OCI-LY1 (cell line): ENCODE measurements at regions not wholly inside any gene's neighbourhood (a gene's known extent, or its start where the extent isn't known, plus 50 kb on each side); places are given as distances from the start of the nearest gene placed in this dataset.

Source experiments
- H2AFZ ChIP-seq: fragments of 200-600 bp; sonication (generic), shearing (Covaris generic); 2 replicates; pipeline ENCODE4 v1.6.0; 2014; ENCODE audit warnings: antibody characterized with exemption, mild to moderate bottlenecking, low read length
- H3F3A ChIP-seq: fragments of 200-600 bp; sonication (generic), shearing (Covaris generic); 2 replicates; pipeline ENCODE4 v1.6.0; 2014; ENCODE audit warnings: mild to moderate bottlenecking, antibody characterized with exemption, low read length, moderate library complexity; ENCODE audit not compliant: insufficient read depth
- H3K27ac ChIP-seq: fragments of 200-600 bp; sonication (generic); 2 replicates; pipeline ENCODE4 v1.5.1; 2014; ENCODE audit warnings: low read length, mixed run types, mild to moderate bottlenecking, low read depth; ENCODE audit not compliant: poor library complexity, severe bottlenecking
- H3K27me3 ChIP-seq: fragments of 200-600 bp; sonication (generic); 2 replicates; pipeline ENCODE4 v1.6.0; 2014; ENCODE audit warnings: antibody characterized with exemption, mild to moderate bottlenecking, low read length, moderate library complexity; ENCODE audit not compliant: insufficient read depth
- H3K36me3 ChIP-seq: fragments of 200-600 bp; sonication (generic); 2 replicates; pipeline ENCODE4 v1.6.1; 2014; ENCODE audit warnings: mild to moderate bottlenecking, antibody characterized with exemption, low read length, moderate library complexity, mixed read lengths; ENCODE audit not compliant: insufficient read depth
- H3K4me1 ChIP-seq: fragments of 200-600 bp; sonication (generic); 2 replicates; pipeline ENCODE4 v1.5.1; 2014; ENCODE audit warnings: mild to moderate bottlenecking, low read length, moderate library complexity; ENCODE audit not compliant: insufficient read depth, severe bottlenecking
- H3K4me2 ChIP-seq: fragments of 200-600 bp; sonication (generic), shearing (Covaris generic); 2 replicates; pipeline ENCODE4 v1.6.1; 2014; ENCODE audit warnings: low read length
- H3K4me3 ChIP-seq: fragments of 200-600 bp; sonication (generic); 2 replicates; pipeline ENCODE4 v1.5.1; 2014; ENCODE audit warnings: low read length, low read depth, mild to moderate bottlenecking, mixed read lengths; ENCODE audit not compliant: poor library complexity, severe bottlenecking
- H3K79me2 ChIP-seq: fragments of 200-600 bp; shearing (Covaris generic); 2 replicates; pipeline ENCODE4 v1.6.1; 2016; ENCODE audit warnings: mixed run types, low read length, mixed read lengths; ENCODE audit not compliant: insufficient read depth
- H3K9ac ChIP-seq: fragments of 200-600 bp; sonication (generic), shearing (Covaris generic); 2 replicates; pipeline ENCODE4 v1.6.1; 2014; ENCODE audit warnings: mild to moderate bottlenecking, low read length, mixed read lengths
- H3K9me2 ChIP-seq: fragments of 200-600 bp; sonication (generic), shearing (Covaris generic); 2 replicates; pipeline ENCODE4 v1.6.1; 2014; ENCODE audit warnings: low read depth, mild to moderate bottlenecking, low read length, mixed read lengths
- H3K9me3 ChIP-seq: fragments of 200-600 bp; shearing (Covaris generic); 2 replicates; pipeline ENCODE4 v1.6.1; 2014; ENCODE audit warnings: low read length, mixed read lengths
- H4K20me1 ChIP-seq: fragments of 200-600 bp; sonication (generic), shearing (Covaris generic); 2 replicates; pipeline ENCODE4 v1.6.0; 2016; ENCODE audit warnings: mild to moderate bottlenecking, low read length; ENCODE audit not compliant: insufficient read depth
- CTCF ChIP-seq: fragments of 200-600 bp; sonication (generic), shearing (Covaris generic); IDR thresholded peaks from 2 replicates; pipeline ENCODE4 v1.5.1; 2017; ENCODE audit warnings: mild to moderate bottlenecking, antibody characterized with exemption, low read length, moderate library complexity, mixed read lengths
- EZH2 ChIP-seq: fragments of 200-600 bp; sonication (generic), shearing (Covaris generic); IDR thresholded peaks from 2 replicates; pipeline ENCODE4 v1.8.0; 2017; ENCODE audit warnings: borderline replicate concordance, mixed run types, mild to moderate bottlenecking, antibody characterized with exemption, low read length, moderate library complexity, mixed read lengths

GRCh38 chr3:194800002-194800401 lies 114.3 kb downstream of the FAM43A start:
- Histone ChIP-seq H3K4me3 (no peak overlapping the region), H3K4me1 (no peaks in the 10 kb centered on the region), H2AFZ (no peak overlapping the region), H4K20me1 (no peaks in the 10 kb centered on the region), H3K79me2 (no peaks in the 10 kb centered on the region), H3K9me2 (no peaks in the 10 kb centered on the region), H3K4me2 (no peak overlapping the region), H3K36me3 (no peaks in the 10 kb centered on the region), H3K27ac (no peak overlapping the region), H3K27me3 (peaks cover 32% of the 10 kb centered on the region), H3K9ac (no peak overlapping the region), H3F3A (no peaks in the 10 kb centered on the region), H3K9me3 (no peaks in the 10 kb centered on the region)
- no peak for TF ChIP-seq EZH2
- no peak for TF ChIP-seq CTCF

- Histone ChIP-seq H3K4me3 (no peak overlapping the region), H3K9ac (no peak overlapping the region), H3K36me3 (no peaks in the 10 kb centered on the region), H3K27me3 (peaks cover 23% of the 10 kb centered on the region), H3K9me2 (no peaks in the 10 kb centered on the region), H2AFZ (no peak overlapping the region), H3K9me3 (no peaks in the 10 kb centered on the region), H3K4me2 (no peak overlapping the region), H3K4me1 (no peaks in the 10 kb centered on the region), H3K27ac (no peak overlapping the region), H3F3A (no peaks in the 10 kb centered on the region), H3K79me2 (no peaks in the 10 kb centered on the region), H4K20me1 (no peaks in the 10 kb centered on the region)
- no peak for TF ChIP-seq CTCF
- TF ChIP-seq EZH2, result no peak
Measured at GRCh38 chr3:194801461-194802432, 116.1 kb downstream of the FAM43A start.

- peaks cover 15% of the 10 kb centered on the region; the same call in 1 of the 2 replicates for H3K27me3 ChIP-seq
- H3K79me2 ChIP-seq, result no peaks in the 10 kb centered on the region
- H3K9me3 ChIP-seq, result no peaks in the 10 kb centered on the region
- no peaks in the 10 kb centered on the region for H3F3A ChIP-seq
- H3K27ac ChIP-seq, result no peak overlapping the region
- no peaks in the 10 kb centered on the region for H3K36me3 ChIP-seq
- no peak overlapping the region for H3K4me2 ChIP-seq
- H4K20me1 ChIP-seq, result no peaks in the 10 kb centered on the region
- H2AFZ ChIP-seq, result no peak overlapping the region
- H3K9ac ChIP-seq, result no peak overlapping the region
- no peak for TF ChIP-seq EZH2
- no peak for TF ChIP-seq CTCF
- H3K4me1 ChIP-seq, result no peaks in the 10 kb centered on the region
- H3K4me3 ChIP-seq, result no peak overlapping the region
- no peaks in the 10 kb centered on the region for H3K9me2 ChIP-seq
Measured at GRCh38 chr3:194804796-194805195, 119.1 kb downstream of the FAM43A start.
